HepG2 (cell line): ENCODE measurements at regions not wholly inside any gene's neighbourhood (a gene's known extent, or its start where the extent isn't known, plus 50 kb on each side); places are given as distances from the start of the nearest gene placed in this dataset.

Experiments used
- ATAC-seq: fragments of 200-7000 bp; cut with Tn5 transposase; 3 replicates; pipeline ENCODE4 v1.9.1; 2020; ENCODE audit warnings: mild to moderate bottlenecking, moderate library complexity
- BruUV-seq: library from RNA; stranded (reverse); fragments of 400-500 nt; replicated peaks from 2 replicates; lab custom pipeline; 2021; lab: Mats Ljungman, UMichigan
- CTCF ChIA-PET: fragments of 300-600 bp; formaldehyde crosslinking; extraction: SDS; loops from one replicate; lab custom pipeline; 2021; ENCODE audit warnings: low total read pairs, inconsistent platforms, low intra/inter-chr PET ratio; lab: Yijun Ruan, JAX
- POLR2A ChIA-PET: fragments of 350-600 bp; sonication (Branson Sonifier 250); formaldehyde crosslinking; loops from one replicate; lab custom pipeline; 2020; ENCODE audit warnings: antibody characterized with exemption, inconsistent platforms; lab: Yijun Ruan, JAX
- DNase-seq: peaks from one replicate; pipeline ENCODE4 v3.0.0-alpha.2; 2015; ENCODE audit warnings: low spot score
- FAIRE-seq: peaks from 3 replicates; lab custom pipeline; 2011; peaks lifted over from hg19 to GRCh38; lab: Jason Lieb, UNC
- H2AFZ ChIP-seq: one replicate; pipeline ENCODE4 v1.6.1; 2011; ENCODE audit warnings: low read length, inconsistent platforms
- H3K27ac ChIP-seq: fragments of 300-600 bp; 3 replicates; pipeline ENCODE4 v1.8.0; 2011; ENCODE audit warnings: mixed run types, mild to moderate bottlenecking, mixed read lengths, low read length, inconsistent platforms; ENCODE audit not compliant: insufficient read depth; ENCODE audit errors: extremely low read length
- H3K27me3 ChIP-seq, 2 experiments: fragments of 200-600 bp in 1 of 2; 2 replicates in 1 of 2; 3 replicates in 1 of 2; pipeline versions ENCODE4 v1.6.0 to v1.8.0; 2011; ENCODE audit warnings: low read length in 2 of 2, mild to moderate bottlenecking in 2 of 2, moderate library complexity in 2 of 2, inconsistent platforms in 1 of 2; ENCODE audit not compliant: insufficient read depth in 2 of 2, control insufficient read depth in 1 of 2
- H3K36me3 ChIP-seq, 2 experiments: fragments of 200-600 bp in 1 of 2; replicated peaks in 1 of 2; 2 replicates in 1 of 2; 3 replicates in 1 of 2; pipeline versions ENCODE4 v1.5.1 to v1.8.0; 2011; ENCODE audit warnings: low read length in 2 of 2, inconsistent platforms in 1 of 2; ENCODE audit not compliant: insufficient read depth in 2 of 2, control insufficient read depth in 1 of 2
- H3K4me1 ChIP-seq: 2 replicates; pipeline ENCODE4 v1.5.1; 2012; ENCODE audit warnings: low read length, inconsistent platforms; ENCODE audit not compliant: insufficient read depth
- H3K4me2 ChIP-seq: 2 replicates; pipeline ENCODE4 v1.6.0; 2011; ENCODE audit warnings: low read depth, low read length, inconsistent platforms
- H3K4me3 ChIP-seq, 3 experiments: fragments of 200-600 bp in 1 of 3; sonication (generic), shearing (Covaris generic) in 1 of 3; replicated peaks in 1 of 3; 2 replicates each; pipeline ENCODE4 v1.5.1; 2011 to 2016; ENCODE audit warnings: low read length in 3 of 3, inconsistent platforms in 2 of 3, low read depth in 2 of 3, mild to moderate bottlenecking in 2 of 3, control low read depth in 1 of 3, mixed read lengths in 1 of 3; ENCODE audit not compliant: insufficient read depth in 1 of 3
- H3K79me2 ChIP-seq: one replicate; pipeline ENCODE4 v1.6.1; 2011; ENCODE audit warnings: low read length, inconsistent platforms; ENCODE audit not compliant: insufficient read depth
- H3K9ac ChIP-seq: 2 replicates; pipeline ENCODE4 v1.6.0; 2011; ENCODE audit warnings: mild to moderate bottlenecking, low read depth, low read length, inconsistent platforms; ENCODE audit not compliant: insufficient read depth
- H3K9me3 ChIP-seq: 2 replicates; pipeline ENCODE4 v1.5.1; 2012; ENCODE audit warnings: mild to moderate bottlenecking, low read length
- H4K20me1 ChIP-seq: 2 replicates; pipeline ENCODE4 v1.6.0; 2011; ENCODE audit warnings: inconsistent platforms, mild to moderate bottlenecking, low read length, moderate library complexity; ENCODE audit not compliant: insufficient read depth
- AGO2 ChIP-seq: fragments of 200-400 bp; formaldehyde crosslinking; optimal IDR thresholded peaks from 2 replicates; pipeline ENCODE3; 2017; ENCODE audit warnings: mild to moderate bottlenecking, low read depth, low read length, moderate library complexity
- ARNTL ChIP-seq: sonication (generic); formaldehyde crosslinking; IDR thresholded peaks from 2 replicates; pipeline ENCODE4 v1.4.0; 2020; ENCODE audit warnings: mild to moderate bottlenecking, missing genetic modification reagents
- ATF7-NPFF ChIP-seq: sonication (generic); formaldehyde crosslinking; IDR thresholded peaks from 2 replicates; pipeline ENCODE4 v1.8.1; 2023; ENCODE audit warnings: mild to moderate bottlenecking, low read depth, missing genetic modification reagents, moderate library complexity
- BORCS8-MEF2B ChIP-seq: sonication (generic); formaldehyde crosslinking; IDR thresholded peaks from 2 replicates; pipeline ENCODE4 v1.8.0; 2022; ENCODE audit warnings: mild to moderate bottlenecking, missing genetic modification reagents
- CHCHD3 ChIP-seq: sonication (generic); formaldehyde crosslinking; IDR thresholded peaks from 2 replicates; pipeline ENCODE4 v1.8.0; 2022; ENCODE audit warnings: mild to moderate bottlenecking, missing genetic modification reagents, moderate library complexity
- FIP1L1 ChIP-seq: fragments of 200-400 bp; formaldehyde crosslinking; IDR thresholded peaks from 2 replicates; pipeline ENCODE4 v1.6.1; 2018; ENCODE audit warnings: low read depth, mild to moderate bottlenecking, low read length, moderate library complexity, borderline replicate concordance; ENCODE audit not compliant: insufficient read depth
- HHEX ChIP-seq: IDR thresholded peaks from 2 replicates; pipeline ENCODE4 v1.6.1; 2016; ENCODE audit warnings: control low read depth
- HINFP ChIP-seq: sonication (generic); formaldehyde crosslinking; IDR thresholded peaks from 2 replicates; pipeline ENCODE4 v1.4.0; 2020; ENCODE audit warnings: low read depth, mild to moderate bottlenecking, missing genetic modification reagents
- LBX2 ChIP-seq: sonication (generic); formaldehyde crosslinking; IDR thresholded peaks from 2 replicates; pipeline ENCODE4 v1.5.0; 2020; ENCODE audit warnings: missing genetic modification reagents, mild to moderate bottlenecking, borderline replicate concordance
- NFAT5 ChIP-seq: sonication (generic); formaldehyde crosslinking; IDR thresholded peaks from 2 replicates; pipeline ENCODE4 v1.4.0; 2020; ENCODE audit warnings: missing genetic modification reagents
- NPAS2 ChIP-seq: sonication (generic); formaldehyde crosslinking; IDR thresholded peaks from 2 replicates; pipeline ENCODE4 v1.8.0; 2022; ENCODE audit warnings: mild to moderate bottlenecking, missing genetic modification reagents, borderline replicate concordance
- ZFP37 ChIP-seq: sonication (generic); formaldehyde crosslinking; IDR thresholded peaks from 2 replicates; pipeline ENCODE4 v1.4.0; 2020; ENCODE audit warnings: missing genetic modification reagents, borderline replicate concordance
- ZNF143 ChIP-seq: sonication (generic); formaldehyde crosslinking; IDR thresholded peaks from 2 replicates; pipeline ENCODE4 v1.4.0; 2020; ENCODE audit warnings: missing genetic modification reagents
- ZNF232 ChIP-seq: sonication (generic); formaldehyde crosslinking; IDR thresholded peaks from 2 replicates; pipeline ENCODE4 v1.4.0; 2020; ENCODE audit warnings: missing genetic modification reagents, borderline replicate concordance
- ZNF326 ChIP-seq: sonication (generic); formaldehyde crosslinking; IDR thresholded peaks from 2 replicates; pipeline ENCODE4 v1.4.0; 2020; ENCODE audit warnings: missing genetic modification reagents, borderline replicate concordance
- ZNF652 ChIP-seq: IDR thresholded peaks from 2 replicates; pipeline ENCODE4 v1.6.1; 2016; ENCODE audit warnings: low read depth, borderline replicate concordance
- WGBS: methylation state at CpG from one replicate; pipeline ENCODE4 v1.1.6; 2017; ENCODE audit warnings: low lambda C conversion rate; 5-methylcytosine and 5-hydroxymethylcytosine counted together
- in situ Hi-C: cut with HindIII; loops from 2 replicates; pipeline ENCODE4 v1.10.0; 2017; ENCODE audit warnings: low pct_unique_long_range_greater_than_20kb; ENCODE audit not compliant: extremely low pct_ligation_motif_present
- intact Hi-C: fragments of 100-400 bp; cut with micrococcal nuclease; formaldehyde crosslinking; loops from one replicate; pipeline ENCODE4 v1.10.0; 2022; ENCODE audit not compliant: unreplicated experiment

GRCh38 chr13:91108315-91108714, 239.2 kb upstream of the MIR17HG start:
- no peak overlapping the region for H3K4me2 ChIP-seq
- H3K27me3 ChIP-seq = no peaks in the 10 kb centered on the region
- ChIA-PET CTCF (no interaction called here), POLR2A (no interaction called here)
- no peak overlapping the region for H2AFZ ChIP-seq
- intact Hi-C loops (no loop called here), in situ Hi-C loops (no loop called here)
- 0% methylated on average over 1 of the region's 1 CpG for WGBS
- FAIRE-seq = no peak
- H4K20me1 ChIP-seq = no peaks in the 10 kb centered on the region
- no TSS peak for BruUV-seq
- no peak overlapping the region for H3K27ac ChIP-seq
- H3K9me3 ChIP-seq = no peaks in the 10 kb centered on the region
- no peak for DNase-seq
- no peaks in the 10 kb centered on the region for H3K36me3 ChIP-seq
- no peaks in the 10 kb centered on the region for H3K79me2 ChIP-seq
- H3K9ac ChIP-seq = no peak overlapping the region
- H3K4me3 ChIP-seq = no peak overlapping the region
- ATAC-seq = no peak
- TF ChIP-seq ARNTL (no peak), LBX2 (CRISPR knock-in tag) (no peak), HINFP (CRISPR knock-in tag) (no peak), ZNF143 (no peak), FIP1L1 (no peak), ZNF652 (CRISPR knock-in tag) (no peak), NPAS2 (CRISPR knock-in tag) (no peak), ZNF326 (CRISPR knock-in tag) (no peak), AGO2 (no peak), BORCS8-MEF2B (no peak), ATF7-NPFF (CRISPR knock-in tag) (no peak), NFAT5 (CRISPR knock-in tag) (no peak), HHEX (CRISPR knock-in tag) (no peak), ZFP37 (CRISPR knock-in tag) (no peak), ZNF232 (CRISPR knock-in tag) (no peak), CHCHD3 (CRISPR knock-in tag) (no peak)
- peaks cover 7% of the 10 kb centered on the region; the same call in 1 of the 2 replicates for H3K4me1 ChIP-seq
